Stimulated activated CD4-positive, alpha-beta T cell treated with anti-CD3 and anti-CD28 coated beads, Interleukin-15, amount 100 ng/mL, for 1 hour (primary cell): ENCODE measurements at regions not wholly inside any gene's neighbourhood (a gene's known extent, or its start where the extent isn't known, plus 50 kb on each side); places are given as distances from the start of the nearest gene placed in this dataset.

ENCODE experiments used
- DNase-seq, 2 donors: peaks; one replicate each; pipeline ENCODE4 v3.0.0-alpha.2; 2020; ENCODE audit warnings: low read depth in 1 of 2, low spot score in 1 of 2

- no peak for DNase-seq
These were observed 83.5 kb upstream of the MAX start for GRCh38 chr14:65185829-65186228.

- no peak for DNase-seq
These were observed 84.6 kb upstream of the MAX start for GRCh38 chr14:65186951-65187350.

- DNase-seq: no peak
These were observed 85.2 kb upstream of the MAX start for GRCh38 chr14:65187421-65188049.

- DNase-seq: no peak
These were observed 88.0 kb upstream of the MAX start for GRCh38 chr14:65190312-65190711.

- DNase-seq: no peak
These were observed 89.4 kb upstream of the MAX start for GRCh38 chr14:65191716-65192115.

GRCh38 chr14:65192686-65193085 lies 90.4 kb upstream of the MAX start:
- no peak for DNase-seq

- no peak for DNase-seq
These were observed 91.7 kb upstream of the MAX start for GRCh38 chr14:65193916-65194590.

GRCh38 chr14:65195042-65195719 lies 92.9 kb upstream of the MAX start:
- DNase-seq: no peak

GRCh38 chr14:65198346-65198745 lies 96.0 kb upstream of the MAX start:
- DNase-seq: no peak

GRCh38 chr14:65200454-65200853 lies 98.1 kb upstream of the MAX start:
- no peak for DNase-seq

GRCh38 chr14:65203574-65203973 lies 101.3 kb upstream of the MAX start:
- DNase-seq: no peak

GRCh38 chr14:65204056-65204455 lies 101.7 kb upstream of the MAX start:
- no peak for DNase-seq

- no peak for DNase-seq
These were observed 103.7 kb upstream of the MAX start for GRCh38 chr14:65206078-65206447.

GRCh38 chr14:65206448-65207096 lies 104.3 kb upstream of the MAX start:
- no peak for DNase-seq

GRCh38 chr14:65208548-65208947 lies 106.2 kb upstream of the MAX start:
- no peak for DNase-seq

- DNase-seq: no peak
These were observed 108.0 kb upstream of the MAX start for GRCh38 chr14:65210118-65210821.

GRCh38 chr14:65210822-65211182 lies 108.5 kb upstream of the MAX start:
- no peak for DNase-seq

GRCh38 chr14:65211341-65211987 lies 109.1 kb upstream of the MAX start:
- no peak for DNase-seq

- DNase-seq: no peak
These were observed 111.0 kb upstream of the MAX start for GRCh38 chr14:65213316-65213715.

GRCh38 chr14:65214741-65215140 lies 112.4 kb upstream of the MAX start:
- DNase-seq: no peak

GRCh38 chr14:65219353-65219752 lies 117.0 kb upstream of the MAX start:
- DNase-seq: no peak
